ENCODE measurements at regions not wholly inside any gene's neighbourhood (a gene's known extent, or its start where the extent isn't known, plus 50 kb on each side); places are given as distances from the start of the nearest gene placed in this dataset.

- Histone ChIP-seq H4K91ac (replicated peaks; ENCODE audit: insufficient read length, low read length) (no peak overlapping the region), H2AFZ (ENCODE audit: low read length) (no peak overlapping the region), H3K4me2 (ENCODE audit: insufficient read depth in 1 of 2, low read depth in 2 of 2, low read length in 2 of 2) (no peak overlapping the region), H3K79me1 (ENCODE audit: low read depth, low read length) (no peaks in the 10 kb centered on the region), H4K20me1 (replicated peaks in 1 of 2; ENCODE audit: control insufficient read depth in 1 of 2, insufficient read depth in 2 of 2, low read length in 2 of 2) (no peaks in the 10 kb centered on the region), H2AK5ac (ENCODE audit: low read depth, low read length) (no peak overlapping the region), H2BK12ac (ENCODE audit: low read depth, low read length) (no peak overlapping the region), H3K4me3 (ENCODE audit: extremely low read depth in 1 of 4, insufficient read depth in 2 of 4, low read depth in 3 of 4, low read length in 4 of 4) (no peak overlapping the region), H2BK15ac (ENCODE audit: low read length) (no peak overlapping the region), H3K79me2 (ENCODE audit: control insufficient read depth in 1 of 2, insufficient read depth in 2 of 2, low read length in 2 of 2) (no peaks in the 10 kb centered on the region), H3K9ac (replicated peaks in 1 of 4; ENCODE audit: extremely low read depth in 1 of 4, low read depth in 3 of 4, low read length in 3 of 4) (no peak overlapping the region), H3K4me1 (replicated peaks in 1 of 4; ENCODE audit: control insufficient read depth in 3 of 4, insufficient read depth in 4 of 4, low read length in 3 of 4) (no peaks in the 10 kb centered on the region), H3K23me2 (ENCODE audit: low read depth, low read length) (no peaks in the 10 kb centered on the region), H3K27me3 (replicated peaks in 1 of 4; ENCODE audit: control insufficient read depth in 3 of 4, extremely low read depth in 1 of 4, insufficient read depth in 3 of 4, low read length in 3 of 4) (no peaks in the 10 kb centered on the region), H4K5ac (ENCODE audit: insufficient read length, low read depth, low read length) (no peak overlapping the region), H4K8ac (ENCODE audit: extremely low read depth, insufficient read depth, low read length) (no peak overlapping the region), H3K27ac (ENCODE audit: low read depth, low read length) (no peak overlapping the region), H3K9me3 (ENCODE audit: insufficient read depth in 2 of 2, low read depth in 1 of 2, low read length in 1 of 2) (peaks cover 4% of the 10 kb centered on the region in 2 experiments; a peak in 3 of 4 replicates), H2BK5ac (ENCODE audit: low read depth, low read length) (no peak overlapping the region), H2BK120ac (replicated peaks; ENCODE audit: low read depth, low read length) (no peak overlapping the region), H3K23ac (ENCODE audit: insufficient read length) (no peak overlapping the region), H3K4ac (replicated peaks; ENCODE audit: insufficient read length, low read depth, low read length) (no peak overlapping the region), H3K56ac (replicated peaks; ENCODE audit: insufficient read length, low read depth, low read length) (no peak overlapping the region), H3K18ac (ENCODE audit: extremely low read depth, low read length) (no peak overlapping the region), H3K14ac (ENCODE audit: insufficient read length) (no peak overlapping the region), H3K36me3 (ENCODE audit: control insufficient read depth in 2 of 4, insufficient read depth in 4 of 4, low read length in 3 of 4) (no peaks in the 10 kb centered on the region), H2BK20ac (ENCODE audit: low read length) (no peak overlapping the region)
- FAIRE-seq, result no peak
- TF ChIP-seq KDM1A (IDR thresholded peaks at IDR 0.05; ENCODE audit: borderline replicate concordance, low read length), result no peak
- TF ChIP-seq KDM5A (IDR thresholded peaks at IDR 0.05; ENCODE audit: low read length), result no peak
- no peak for TF ChIP-seq POU5F1 (IDR thresholded peaks at IDR 0.05; ENCODE audit: low read depth, low read length)
- no peak for TF ChIP-seq CEBPB (IDR thresholded peaks at IDR 0.05; ENCODE audit: low read depth, low read length)
- no peak for TF ChIP-seq BRCA1 (IDR thresholded peaks at IDR 0.05; ENCODE audit: low read depth, low read length)
- TF ChIP-seq SIRT6 (IDR thresholded peaks at IDR 0.05; ENCODE audit: low read length), result no peak
- TF ChIP-seq BACH1 (IDR thresholded peaks at IDR 0.05; ENCODE audit: low read length), result no peak
- TF ChIP-seq FOSL1 (IDR thresholded peaks at IDR 0.05; ENCODE audit: insufficient read depth, low read depth, low read length), result no peak
- TF ChIP-seq SP2 (IDR thresholded peaks at IDR 0.05; ENCODE audit: low read length), result no peak
- TF ChIP-seq, protein P1, sequence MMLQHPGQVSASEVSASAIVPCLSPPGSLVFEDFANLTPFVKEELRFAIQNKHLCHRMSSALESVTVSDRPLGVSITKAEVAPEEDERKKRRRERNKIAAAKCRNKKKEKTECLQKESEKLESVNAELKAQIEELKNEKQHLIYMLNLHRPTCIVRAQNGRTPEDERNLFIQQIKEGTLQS (IDR thresholded peaks at IDR 0.05; ENCODE audit: insufficient read depth, low read depth, low read length), result no peak
- no peak for TF ChIP-seq RBBP5 (IDR thresholded peaks at IDR 0.05; ENCODE audit: borderline replicate concordance, low read depth, low read length)
- TF ChIP-seq PHF8 (conservative IDR thresholded peaks at IDR 0.05; ENCODE audit: low read depth, low read length), result no peak
- TF ChIP-seq TAF1 (IDR thresholded peaks at IDR 0.05; ENCODE audit: low read depth, low read length), result no peak
- no peak for TF ChIP-seq HDAC6 (IDR thresholded peaks at IDR 0.05; ENCODE audit: low read depth, low read length)
- no peak for TF ChIP-seq POLR2AphosphoS5 (IDR thresholded peaks at IDR 0.05; ENCODE audit: low read depth, low read length)
- CTCF ChIA-PET (ENCODE audit: partially characterized antibody), result no interaction called here
- 88% methylated on average over 2 of the region's 2 CpGs; no CpG with 5 or more reads in 1 of the 2 experiments for WGBS, 2 experiments (ENCODE audit: extremely low coverage in 1 of 2, insufficient coverage in 1 of 2, insufficient read length in 1 of 2, insufficient replicate concordance in 2 of 2, low coverage in 1 of 2, low lambda C conversion rate in 2 of 2, missing lambda C conversion rate in 1 of 2)
- POLR2A ChIA-PET (ENCODE audit: partially characterized antibody), result no interaction called here
- DNase-seq (ENCODE audit: low read depth in 1 of 2, low spot score in 2 of 2), result no peak
These were observed 1277.4 kb upstream of the TMEM132C start for GRCh38 chr12:126989532-126989931.
